Esophagus squamous epithelium (tissue), 4 donors: ENCODE measurements at regions not wholly inside any gene's neighbourhood (a gene's known extent, or its start where the extent isn't known, plus 50 kb on each side); places are given as distances from the start of the nearest gene placed in this dataset.

ENCODE experiments used
- CTCF ChIP-seq, 6 experiments: fragments of 450-650 bp in 4 of 6; fragments of 200-600 bp in 2 of 6; sonication (generic) in 2 of 6; IDR thresholded peaks; one replicate each; pipeline ENCODE4 v1.5.1; 2016 to 2019; ENCODE audit warnings: antibody characterized with exemption in 6 of 6, mild to moderate bottlenecking in 4 of 6, moderate library complexity in 4 of 6
- POLR2A ChIP-seq, 4 donors: fragments of 450-650 bp; IDR thresholded peaks; one replicate each; pipeline ENCODE4 v1.6.1; 2017; ENCODE audit warnings: antibody characterized with exemption in 4 of 4, mild to moderate bottlenecking in 4 of 4, moderate library complexity in 3 of 4

- no peak for TF ChIP-seq POLR2A (IDR thresholded peaks at IDR 0.05)
- TF ChIP-seq CTCF (IDR thresholded peaks at IDR 0.05), result no peak
Measured at GRCh38 chr1:222941425-222941824, 126.6 kb downstream of the DISP1 start.
